GM12891 (cell line): ENCODE measurements at regions not wholly inside any gene's neighbourhood (a gene's known extent, or its start where the extent isn't known, plus 50 kb on each side); places are given as distances from the start of the nearest gene placed in this dataset.

Source experiments
- POLR2A ChIP-seq: IDR thresholded peaks from 2 replicates; pipeline ENCODE4 v1.6.1; 2011; ENCODE audit warnings: low read depth, low read length, control low read depth
- TAF1 ChIP-seq: IDR thresholded peaks from 2 replicates; pipeline ENCODE4 v1.6.1; 2011; ENCODE audit warnings: low read depth, low read length, control low read depth

- TF ChIP-seq POLR2A (no peak), TAF1 (no peak)
These were observed 188.3 kb upstream of the MYL2 start for GRCh38 chr12:111108726-111109125.
